Testis (tissue), 2 donors: ENCODE measurements at regions not wholly inside any gene's neighbourhood (a gene's known extent, or its start where the extent isn't known, plus 50 kb on each side); places are given as distances from the start of the nearest gene placed in this dataset.

Experiments used
- DNase-seq: peaks from one replicate; pipeline ENCODE4 v3.0.0-alpha.2; 2019
- H3K27ac ChIP-seq, 2 donors: fragments of 200-600 bp; sonication (generic); one replicate each; pipeline ENCODE4 v1.5.1; 2019
- H3K27me3 ChIP-seq: fragments of 200-600 bp; sonication (generic); one replicate; pipeline ENCODE4 v1.5.1; 2019
- H3K36me3 ChIP-seq: fragments of 200-600 bp; sonication (generic); one replicate; pipeline ENCODE4 v1.5.1; 2017; ENCODE audit warnings: low read depth; ENCODE audit errors: missing control alignments
- H3K4me1 ChIP-seq: fragments of 200-600 bp; sonication (generic); one replicate; pipeline ENCODE4 v1.5.1; 2019
- H3K4me3 ChIP-seq, 2 donors: fragments of 200-600 bp; sonication (generic); one replicate each; pipeline ENCODE4 v1.5.1; 2017 to 2019
- H3K9me3 ChIP-seq: fragments of 200-600 bp; sonication (generic); one replicate; pipeline ENCODE4 v1.5.1; 2017
- POLR2A ChIP-seq: fragments of 450-650 bp; IDR thresholded peaks from one replicate; pipeline ENCODE4 v1.6.1; 2017; ENCODE audit warnings: antibody characterized with exemption, mild to moderate bottlenecking, moderate library complexity
- WGBS, 2 donors: methylation state at CpG; one replicate each; pipeline ENCODE4 v1.1.5; 2018; 5-methylcytosine and 5-hydroxymethylcytosine counted together
- intact Hi-C: fragments of 100-400 bp; cut with DNase I; formaldehyde crosslinking; loops from one replicate; pipeline ENCODE4 v1.15.1; 2023; ENCODE audit warnings: low total_unique reads
- TF ChIP-seq, protein P1 (sequence below), 3 experiments: fragments of 450-650 bp in 2 of 3; fragments of 200-600 bp in 1 of 3; sonication (generic) in 1 of 3; IDR thresholded peaks; one replicate each; pipeline ENCODE4 v1.5.1; 2016 to 2019; ENCODE audit warnings: antibody characterized with exemption in 3 of 3, mild to moderate bottlenecking in 2 of 3, moderate library complexity in 1 of 3

DNA sequence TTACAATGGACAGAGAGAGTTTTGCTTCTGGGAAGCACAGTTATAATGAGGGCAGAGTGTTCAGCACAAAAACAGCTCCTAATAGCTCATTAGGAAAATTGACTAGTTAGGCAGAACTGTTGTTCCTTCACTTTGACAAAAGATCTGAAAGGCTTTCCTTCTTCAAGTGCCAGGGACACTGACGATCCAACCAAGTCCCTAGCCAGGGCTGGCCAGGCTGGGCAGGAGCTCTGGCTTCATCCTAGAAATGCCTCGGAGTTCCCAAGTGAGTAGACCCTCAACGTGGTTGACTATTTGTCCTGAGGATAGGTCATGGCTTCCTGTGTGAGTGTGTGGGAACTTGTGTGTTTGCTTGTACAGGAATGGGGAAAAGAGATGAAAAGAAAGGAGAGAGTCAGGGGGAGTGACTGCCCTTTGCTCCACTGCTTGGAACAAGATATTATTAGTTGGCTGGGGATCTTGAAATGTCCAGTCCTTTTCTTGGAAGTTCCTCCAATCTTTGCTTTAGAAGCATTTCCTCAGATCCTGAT is 617.9 kb downstream of the NTRK3 start:
- Histone ChIP-seq H3K9me3 (no peaks in the 10 kb centered on the region), H3K4me1 (no peaks in the 10 kb centered on the region)
- intact Hi-C loops = no loop called here

DNA sequence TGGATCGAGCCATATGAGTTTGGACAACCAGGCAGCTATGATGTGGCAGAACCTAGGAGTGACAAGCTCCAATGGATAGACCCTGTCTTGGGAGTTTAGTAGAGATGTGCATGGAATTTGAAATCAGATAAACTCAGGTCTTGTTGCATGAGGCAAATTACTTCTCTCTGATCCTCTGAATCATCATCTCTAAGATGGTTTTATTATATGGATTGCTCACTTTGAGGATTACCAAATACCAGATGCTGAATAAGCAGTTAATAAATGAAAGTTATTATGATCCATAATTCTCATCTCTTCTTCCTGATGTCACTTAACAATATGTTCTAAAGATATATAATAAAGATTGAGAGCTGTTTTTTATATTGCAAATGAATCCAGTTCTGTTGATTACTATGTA is 622.2 kb downstream of the NTRK3 start:
- DNase-seq = no peak
- intact Hi-C loops = no loop called here
- no peak overlapping the region for H3K27ac ChIP-seq
- no peaks in the 10 kb centered on the region for H3K27me3 ChIP-seq
- H3K9me3 ChIP-seq = no peaks in the 10 kb centered on the region
- no peaks in the 10 kb centered on the region for H3K36me3 ChIP-seq
- H3K4me3 ChIP-seq = no peak overlapping the region
- H3K4me1 ChIP-seq = peaks cover 10% of the 10 kb centered on the region
- TF ChIP-seq, protein P1, sequence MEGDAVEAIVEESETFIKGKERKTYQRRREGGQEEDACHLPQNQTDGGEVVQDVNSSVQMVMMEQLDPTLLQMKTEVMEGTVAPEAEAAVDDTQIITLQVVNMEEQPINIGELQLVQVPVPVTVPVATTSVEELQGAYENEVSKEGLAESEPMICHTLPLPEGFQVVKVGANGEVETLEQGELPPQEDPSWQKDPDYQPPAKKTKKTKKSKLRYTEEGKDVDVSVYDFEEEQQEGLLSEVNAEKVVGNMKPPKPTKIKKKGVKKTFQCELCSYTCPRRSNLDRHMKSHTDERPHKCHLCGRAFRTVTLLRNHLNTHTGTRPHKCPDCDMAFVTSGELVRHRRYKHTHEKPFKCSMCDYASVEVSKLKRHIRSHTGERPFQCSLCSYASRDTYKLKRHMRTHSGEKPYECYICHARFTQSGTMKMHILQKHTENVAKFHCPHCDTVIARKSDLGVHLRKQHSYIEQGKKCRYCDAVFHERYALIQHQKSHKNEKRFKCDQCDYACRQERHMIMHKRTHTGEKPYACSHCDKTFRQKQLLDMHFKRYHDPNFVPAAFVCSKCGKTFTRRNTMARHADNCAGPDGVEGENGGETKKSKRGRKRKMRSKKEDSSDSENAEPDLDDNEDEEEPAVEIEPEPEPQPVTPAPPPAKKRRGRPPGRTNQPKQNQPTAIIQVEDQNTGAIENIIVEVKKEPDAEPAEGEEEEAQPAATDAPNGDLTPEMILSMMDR (IDR thresholded peaks at IDR 0.05) = no peak
- 83 to 100% methylated on average over 1 of the region's 1 CpG for WGBS, 2 donors

More for the DNA sequence above, 617.9 kb downstream of the NTRK3 start:
- WGBS, 2 donors = 58% methylated on average over 3 of the region's 3 CpGs
- no peaks in the 10 kb centered on the region for H3K36me3 ChIP-seq
- H3K4me3 ChIP-seq = no peak overlapping the region
- DNase-seq = peak; percentile 23
- no peaks in the 10 kb centered on the region for H3K27me3 ChIP-seq
- TF ChIP-seq, protein P1 (IDR thresholded peaks at IDR 0.05) = no peak
- no peak for TF ChIP-seq POLR2A
- H3K27ac ChIP-seq = no peak overlapping the region

DNA sequence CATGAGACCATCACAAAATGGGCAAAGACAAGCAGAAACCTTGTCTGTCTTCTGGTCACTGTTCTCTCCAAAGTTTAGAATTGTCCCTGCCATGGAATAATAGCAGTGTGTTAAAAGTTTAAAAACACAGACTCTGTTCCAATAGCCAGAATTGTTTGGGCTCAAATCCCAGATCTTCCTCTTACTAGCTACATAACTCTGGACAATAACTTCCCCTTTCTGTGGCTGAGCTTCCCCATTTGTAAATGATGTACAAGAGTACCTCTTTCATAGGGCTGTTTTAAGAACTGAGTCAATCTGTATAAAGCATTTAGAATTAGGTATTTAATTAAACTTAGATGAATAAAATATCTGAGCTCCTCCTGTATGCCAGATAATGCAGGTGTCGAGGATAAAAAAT is 623.0 kb downstream of the NTRK3 start:
- H3K36me3 ChIP-seq = no peaks in the 10 kb centered on the region
- no peaks in the 10 kb centered on the region for H3K9me3 ChIP-seq
- peaks cover 10% of the 10 kb centered on the region for H3K4me1 ChIP-seq
- WGBS, 2 donors = 92 to 96% methylated on average over 1 of the region's 1 CpG
- DNase-seq = no peak
- H3K4me3 ChIP-seq = no peak overlapping the region
- H3K27me3 ChIP-seq = no peaks in the 10 kb centered on the region
- no peak overlapping the region for H3K27ac ChIP-seq
- intact Hi-C loops = no loop called here
- TF ChIP-seq, protein P1 (IDR thresholded peaks at IDR 0.05) = no peak
- TF ChIP-seq POLR2A = no peak

DNA sequence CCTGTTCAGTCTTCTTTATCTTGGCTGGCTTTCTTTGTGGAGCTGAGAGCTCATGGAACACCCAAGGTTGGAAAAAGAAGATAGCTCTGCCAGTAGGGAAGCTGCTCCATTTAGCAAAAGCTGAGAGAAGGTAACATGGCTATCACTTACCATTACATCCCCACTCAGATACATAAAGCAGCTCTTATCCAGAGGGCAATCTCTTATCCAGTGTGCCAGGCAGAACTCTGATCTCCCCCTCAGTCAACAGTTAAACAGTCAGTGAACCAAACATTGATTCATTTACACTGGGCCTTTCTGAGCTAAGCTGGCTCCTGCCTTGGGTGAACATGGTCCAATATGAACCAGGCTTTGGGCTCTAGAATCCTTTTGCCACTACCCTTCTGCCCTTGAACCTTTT is 624.2 kb downstream of the NTRK3 start:
- Histone ChIP-seq H3K4me3 (no peak overlapping the region), H3K27ac (no peak overlapping the region), H3K4me1 (peaks cover 10% of the 10 kb centered on the region), H3K27me3 (no peaks in the 10 kb centered on the region), H3K9me3 (no peaks in the 10 kb centered on the region), H3K36me3 (no peaks in the 10 kb centered on the region)
- TF ChIP-seq, protein P1 (IDR thresholded peaks at IDR 0.05) = no peak
- no peak for TF ChIP-seq POLR2A
- no peak for DNase-seq
- intact Hi-C loops = no loop called here

DNA sequence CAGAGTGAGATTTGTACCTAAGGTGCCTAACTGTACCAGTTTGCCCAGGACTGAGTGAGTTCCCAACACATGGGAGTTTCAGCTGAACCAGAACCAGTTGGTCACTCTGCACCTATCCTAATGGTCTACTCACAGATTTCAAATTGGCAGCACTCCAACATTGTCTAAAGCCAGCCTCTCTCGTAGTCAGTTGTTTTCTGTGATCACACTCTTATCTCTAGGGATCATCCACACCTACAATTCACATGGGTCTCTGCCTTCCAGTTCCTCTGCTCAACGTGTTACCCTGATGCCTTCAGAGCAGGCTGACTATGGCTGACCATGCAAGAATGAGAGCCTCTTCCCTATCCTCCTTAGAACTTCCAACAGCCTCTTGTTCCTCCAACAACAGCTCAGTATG is 624.8 kb downstream of the NTRK3 start:
- Histone ChIP-seq H3K27me3 (no peaks in the 10 kb centered on the region), H3K36me3 (no peaks in the 10 kb centered on the region), H3K27ac (no peak overlapping the region), H3K4me1 (peaks cover 10% of the 10 kb centered on the region), H3K4me3 (no peak overlapping the region), H3K9me3 (no peaks in the 10 kb centered on the region)
- intact Hi-C loops = no loop called here
- TF ChIP-seq, protein P1 (IDR thresholded peaks at IDR 0.05) = no peak
- no peak for TF ChIP-seq POLR2A
- DNase-seq = no peak
- WGBS, 2 donors = 55 to 59% methylated on average over 2 of the region's 2 CpGs
